Left lung (tissue), 4 donors: ENCODE measurements at regions not wholly inside any gene's neighbourhood (a gene's known extent, or its start where the extent isn't known, plus 50 kb on each side); places are given as distances from the start of the nearest gene placed in this dataset.

Source experiments
- ATAC-seq: fragments of 200-7000 bp; cut with Tn5 transposase; one replicate; pipeline ENCODE4 v1.9.1; 2020; ENCODE audit warnings: moderate library complexity
- DNase-seq, 4 donors: peaks; one replicate each; pipeline ENCODE4 v3.0.0-alpha.2; 2013 to 2020
- H3K27ac ChIP-seq, 2 donors: fragments of 200-600 bp; sonication (generic) in 1 of 2; one replicate each; pipeline versions ENCODE4 v1.5.0 to v1.8.0; 2020 to 2021
- H3K27me3 ChIP-seq, 2 donors: fragments of 200-600 bp; sonication (generic) in 1 of 2; one replicate each; pipeline versions ENCODE4 v1.5.0 to v1.8.0; 2020 to 2021
- H3K36me3 ChIP-seq, 2 donors: fragments of 200-600 bp; sonication (generic) in 1 of 2; one replicate each; pipeline versions ENCODE4 v1.5.0 to v1.8.0; 2020 to 2021
- H3K4me1 ChIP-seq, 2 donors: fragments of 200-600 bp; one replicate each; pipeline ENCODE4 v1.8.0; 2021
- H3K4me3 ChIP-seq, 2 donors: fragments of 200-600 bp; sonication (generic) in 1 of 2; one replicate each; pipeline versions ENCODE4 v1.5.0 to v1.8.0; 2020 to 2021; ENCODE audit warnings: mild to moderate bottlenecking in 1 of 2
- H3K9me3 ChIP-seq, 2 donors: fragments of 200-600 bp; sonication (generic) in 1 of 2; one replicate each; pipeline versions ENCODE4 v1.5.0 to v1.8.0; 2020 to 2021
- intact Hi-C, 2 donors: fragments of 100-400 bp; cut with DNase I; formaldehyde crosslinking; loops; one replicate each; pipeline versions ENCODE4 v1.11.2 to v1.14.2; 2022
- TF ChIP-seq, protein P1 (sequence below), 2 donors: fragments of 200-600 bp; sonication (generic) in 1 of 2; IDR thresholded peaks; one replicate each; pipeline versions ENCODE4 v1.5.0 to v1.8.0; 2021; ENCODE audit warnings: antibody characterized with exemption in 2 of 2
- donor health status: DM: no; HTN: yes; CAD: no.
- donor health status: DM: no; HTN: no; CAD: no.

DNA sequence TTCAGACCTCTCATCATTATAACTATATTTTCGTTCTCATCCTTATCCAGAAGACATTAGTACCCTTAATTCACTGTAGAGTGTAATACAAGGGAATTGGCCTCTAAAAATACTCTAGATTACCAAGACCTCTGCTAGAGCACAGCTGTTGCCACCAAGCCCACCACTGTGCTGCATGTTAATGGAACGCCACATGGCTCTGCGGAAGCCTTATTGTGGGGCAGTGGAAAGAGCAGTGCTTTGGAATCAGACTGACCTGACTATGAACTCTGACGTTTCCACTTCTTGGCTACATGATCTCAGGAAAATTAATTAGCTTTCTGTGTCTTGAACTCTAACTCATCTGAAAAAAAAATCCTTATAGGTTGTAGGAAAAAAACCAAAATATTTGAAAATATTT is 222.1 kb downstream of the LMX1A start:
- Histone ChIP-seq H3K27ac (no peak overlapping the region), H3K36me3 (no peaks in the 10 kb centered on the region), H3K4me3 (no peak overlapping the region), H3K27me3 (peaks cover 0 to 7% of the 10 kb centered on the region in 2 donors), H3K4me1 (no peaks in the 10 kb centered on the region), H3K9me3 (no peaks in the 10 kb centered on the region)
- intact Hi-C loops: no loop called here
- ATAC-seq: no peak
- TF ChIP-seq, protein P1, sequence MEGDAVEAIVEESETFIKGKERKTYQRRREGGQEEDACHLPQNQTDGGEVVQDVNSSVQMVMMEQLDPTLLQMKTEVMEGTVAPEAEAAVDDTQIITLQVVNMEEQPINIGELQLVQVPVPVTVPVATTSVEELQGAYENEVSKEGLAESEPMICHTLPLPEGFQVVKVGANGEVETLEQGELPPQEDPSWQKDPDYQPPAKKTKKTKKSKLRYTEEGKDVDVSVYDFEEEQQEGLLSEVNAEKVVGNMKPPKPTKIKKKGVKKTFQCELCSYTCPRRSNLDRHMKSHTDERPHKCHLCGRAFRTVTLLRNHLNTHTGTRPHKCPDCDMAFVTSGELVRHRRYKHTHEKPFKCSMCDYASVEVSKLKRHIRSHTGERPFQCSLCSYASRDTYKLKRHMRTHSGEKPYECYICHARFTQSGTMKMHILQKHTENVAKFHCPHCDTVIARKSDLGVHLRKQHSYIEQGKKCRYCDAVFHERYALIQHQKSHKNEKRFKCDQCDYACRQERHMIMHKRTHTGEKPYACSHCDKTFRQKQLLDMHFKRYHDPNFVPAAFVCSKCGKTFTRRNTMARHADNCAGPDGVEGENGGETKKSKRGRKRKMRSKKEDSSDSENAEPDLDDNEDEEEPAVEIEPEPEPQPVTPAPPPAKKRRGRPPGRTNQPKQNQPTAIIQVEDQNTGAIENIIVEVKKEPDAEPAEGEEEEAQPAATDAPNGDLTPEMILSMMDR (IDR thresholded peaks at IDR 0.05): no peak
- no peak for DNase-seq

DNA sequence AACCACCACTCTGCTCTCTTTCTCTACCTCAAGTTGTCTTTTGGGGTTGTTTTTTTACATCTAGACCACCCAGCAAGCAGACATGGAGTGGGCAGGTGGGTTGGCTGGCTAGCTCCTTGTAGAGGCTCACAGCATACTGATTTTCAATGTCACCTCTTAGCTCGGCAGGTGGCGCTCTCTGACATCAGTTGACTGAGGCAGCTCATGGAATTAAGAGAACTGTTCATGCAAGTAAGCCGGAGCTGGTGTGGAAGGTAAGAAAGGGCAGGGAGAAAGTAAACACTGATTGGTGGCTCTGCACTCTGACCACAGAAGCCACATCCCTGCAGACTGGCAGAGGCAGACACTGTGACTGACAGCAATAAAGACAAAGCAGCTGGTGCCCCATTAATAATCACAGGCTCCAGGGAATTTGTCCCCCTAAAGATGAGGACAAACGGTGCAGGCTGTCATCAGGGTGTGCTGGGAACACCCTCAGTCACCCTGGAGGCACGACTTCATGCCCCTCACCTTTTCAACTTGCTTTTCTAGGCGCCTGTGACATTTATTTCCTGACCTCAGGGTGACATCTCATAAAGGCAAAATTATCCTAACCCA is 226.8 kb downstream of the LMX1A start:
- TF ChIP-seq, protein P1 (IDR thresholded peaks at IDR 0.05): peak in 1 of 2 donors; percentile 44
- H3K36me3 ChIP-seq: no peaks in the 10 kb centered on the region
- H3K4me1 ChIP-seq: no peaks in the 10 kb centered on the region
- peak in 2 of 4 donors; percentile 20 to 50 for DNase-seq
- no peak overlapping the region for H3K4me3 ChIP-seq
- intact Hi-C loops: no loop called here
- peaks cover 3 to 7% of the 10 kb centered on the region in 2 donors for H3K27me3 ChIP-seq
- no peaks in the 10 kb centered on the region for H3K9me3 ChIP-seq
- no peak overlapping the region for H3K27ac ChIP-seq
- ATAC-seq: peak; percentile 87

DNA sequence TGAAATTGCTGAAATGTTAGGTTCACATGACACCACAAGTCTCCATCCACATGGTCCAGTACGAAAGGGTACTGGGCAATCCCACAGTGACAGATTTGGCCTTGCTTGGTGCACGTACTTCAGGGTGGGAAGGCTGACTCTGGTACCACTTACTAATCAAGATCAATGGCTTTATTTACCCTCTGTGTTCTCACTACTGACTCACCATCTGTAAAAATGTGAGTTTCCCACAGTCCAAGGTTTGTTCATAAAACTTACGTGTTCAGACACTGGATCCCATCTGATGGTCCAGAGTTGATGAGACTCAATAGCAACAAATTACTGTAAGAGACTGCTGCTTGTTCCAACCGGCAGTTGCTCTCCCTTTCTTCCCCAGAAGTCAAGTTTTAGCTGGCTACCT is 231.7 kb downstream of the LMX1A start:
- H3K4me3 ChIP-seq: no peak overlapping the region
- TF ChIP-seq, protein P1 (IDR thresholded peaks at IDR 0.05): no peak
- DNase-seq: no peak
- H3K4me1 ChIP-seq: no peaks in the 10 kb centered on the region
- no peak for ATAC-seq
- H3K27ac ChIP-seq: no peak overlapping the region
- no peaks in the 10 kb centered on the region for H3K36me3 ChIP-seq
- peaks cover 3 to 19% of the 10 kb centered on the region in 2 donors for H3K27me3 ChIP-seq
- H3K9me3 ChIP-seq: no peaks in the 10 kb centered on the region
- intact Hi-C loops: no loop called here

DNA sequence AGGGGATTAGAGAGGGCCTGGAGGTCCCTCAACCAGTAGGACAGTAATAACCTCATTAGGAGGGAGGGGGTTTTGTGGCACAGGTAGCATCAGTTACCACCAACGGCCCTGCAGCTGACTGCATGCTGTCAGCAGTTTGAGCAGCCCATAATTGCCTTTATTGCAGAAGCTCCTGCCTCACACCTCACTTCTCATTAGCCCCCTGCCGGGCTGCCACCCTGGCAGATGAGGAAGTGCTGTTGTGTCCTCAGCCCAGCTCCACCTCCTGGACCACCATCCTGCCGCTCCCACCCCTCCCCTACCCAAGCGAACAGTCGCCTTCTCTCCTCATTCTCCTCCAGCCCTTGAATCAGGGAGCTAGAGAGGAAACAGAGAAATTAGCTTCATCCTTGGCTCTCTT is 237.4 kb downstream of the LMX1A start:
- Histone ChIP-seq H3K27me3 (peaks cover 7 to 54% of the 10 kb centered on the region in 2 donors), H3K4me1 (no peaks in the 10 kb centered on the region), H3K27ac (no peak overlapping the region), H3K36me3 (no peaks in the 10 kb centered on the region), H3K4me3 (no peak overlapping the region), H3K9me3 (no peaks in the 10 kb centered on the region)
- intact Hi-C loops: no loop called here
- DNase-seq (no peak), ATAC-seq (no peak)
- TF ChIP-seq, protein P1 (IDR thresholded peaks at IDR 0.05): no peak

DNA sequence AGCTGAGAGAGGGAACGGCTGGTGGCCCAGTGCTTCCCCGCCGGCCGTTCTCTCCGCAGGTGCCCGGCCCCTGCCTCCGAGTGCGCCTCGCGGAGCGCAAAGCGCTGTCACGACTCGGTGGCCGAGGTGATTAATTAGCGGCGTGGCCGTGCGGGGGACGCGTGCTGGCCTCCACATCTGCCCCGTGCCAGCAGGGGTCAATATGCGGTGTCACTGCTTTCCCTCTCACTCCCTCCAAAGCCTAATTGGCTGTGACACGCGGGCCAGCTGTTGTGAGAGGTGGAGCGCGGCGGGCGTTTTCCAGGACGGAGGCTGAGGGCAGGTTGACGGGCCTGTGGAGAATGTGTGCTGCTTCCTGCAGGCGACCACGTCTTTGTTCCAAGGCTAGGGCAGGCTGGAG is 239.0 kb downstream of the LMX1A start:
- TF ChIP-seq, protein P1 (IDR thresholded peaks at IDR 0.05): no peak
- H3K9me3 ChIP-seq: no peaks in the 10 kb centered on the region
- no peaks in the 10 kb centered on the region for H3K4me1 ChIP-seq
- no peak overlapping the region for H3K4me3 ChIP-seq
- DNase-seq (peak in 1 of 4 donors; percentile 67), ATAC-seq (peak; percentile 23)
- H3K27me3 ChIP-seq: peaks cover 7 to 52% of the 10 kb centered on the region in 2 donors
- H3K36me3 ChIP-seq: no peaks in the 10 kb centered on the region
- intact Hi-C loops: no loop called here
- no peak overlapping the region for H3K27ac ChIP-seq
